H9 (cell line): ENCODE measurements at regions not wholly inside any gene's neighbourhood (a gene's known extent, or its start where the extent isn't known, plus 50 kb on each side); places are given as distances from the start of the nearest gene placed in this dataset.

Experiments
- DNase-seq: peaks from one replicate; pipeline ENCODE4 v3.0.0-alpha.2; 2017
- H2AFZ ChIP-seq: one replicate; pipeline ENCODE4 v1.6.1; 2013; ENCODE audit warnings: mild to moderate bottlenecking, low read length, control low read depth, moderate library complexity
- H2AK5ac ChIP-seq: 2 replicates; pipeline ENCODE4 v1.6.1; 2013; ENCODE audit warnings: low read length, control low read depth, mixed read lengths; ENCODE audit not compliant: insufficient read length
- H2BK120ac ChIP-seq: one replicate; pipeline ENCODE4 v1.6.1; 2013; ENCODE audit warnings: low read depth, mild to moderate bottlenecking, low read length, control low read depth, inconsistent platforms; ENCODE audit not compliant: poor library complexity, severe bottlenecking
- H2BK12ac ChIP-seq: 2 replicates; pipeline ENCODE4 v1.6.1; 2013; ENCODE audit warnings: low read length, control low read depth, mixed read lengths, low read depth; ENCODE audit not compliant: insufficient read length
- H2BK15ac ChIP-seq: 2 replicates; pipeline ENCODE4 v1.6.1; 2013; ENCODE audit warnings: low read depth, low read length, control low read depth
- H2BK20ac ChIP-seq: one replicate; pipeline ENCODE4 v1.6.1; 2013; ENCODE audit warnings: low read depth, mild to moderate bottlenecking, low read length, control low read depth, inconsistent platforms; ENCODE audit not compliant: poor library complexity, severe bottlenecking
- H2BK5ac ChIP-seq: 2 replicates; pipeline ENCODE4 v1.6.1; 2013; ENCODE audit warnings: low read length, control low read depth, mixed read lengths; ENCODE audit not compliant: insufficient read length
- H3K14ac ChIP-seq: 2 replicates; pipeline ENCODE4 v1.6.1; 2013; ENCODE audit warnings: low read length, control low read depth; ENCODE audit not compliant: insufficient read depth
- H3K18ac ChIP-seq: 2 replicates; pipeline ENCODE4 v1.6.1; 2013; ENCODE audit warnings: low read depth, mild to moderate bottlenecking, mixed read lengths, low read length, control low read depth; ENCODE audit not compliant: insufficient read length
- H3K23ac ChIP-seq: 2 replicates; pipeline ENCODE4 v1.6.1; 2013; ENCODE audit warnings: low read length, control low read depth, mixed read lengths, low read depth; ENCODE audit not compliant: insufficient read length
- H3K23me2 ChIP-seq: 2 replicates; pipeline ENCODE4 v1.6.1; 2013; ENCODE audit warnings: low read depth, mild to moderate bottlenecking, mixed read lengths, low read length, control low read depth; ENCODE audit not compliant: insufficient read length, poor library complexity, severe bottlenecking
- H3K27ac ChIP-seq: 2 replicates; pipeline ENCODE4 v1.5.1; 2013; ENCODE audit warnings: low read length, control low read depth, mixed read lengths, low read depth; ENCODE audit not compliant: insufficient read length
- H3K27me3 ChIP-seq: 2 replicates; pipeline ENCODE4 v1.6.1; 2013; ENCODE audit warnings: low read length, control low read depth, inconsistent platforms; ENCODE audit not compliant: insufficient read depth
- H3K4ac ChIP-seq: 2 replicates; pipeline ENCODE4 v1.6.1; 2013; ENCODE audit warnings: low read depth, mild to moderate bottlenecking, control low read depth, inconsistent platforms, low read length, moderate library complexity
- H3K4me1 ChIP-seq: 2 replicates; pipeline ENCODE4 v1.6.1; 2013; ENCODE audit warnings: low read length, control low read depth, inconsistent platforms; ENCODE audit not compliant: insufficient read depth
- H3K4me2 ChIP-seq: 2 replicates; pipeline ENCODE4 v1.6.1; 2013; ENCODE audit warnings: low read length, control low read depth, mixed read lengths; ENCODE audit not compliant: insufficient read length, insufficient read depth
- H3K56ac ChIP-seq: 2 replicates; pipeline ENCODE4 v1.6.1; 2013; ENCODE audit warnings: low read depth, mild to moderate bottlenecking, mixed read lengths, low read length, control low read depth; ENCODE audit not compliant: insufficient read length
- H3K79me1 ChIP-seq: 2 replicates; pipeline ENCODE4 v1.6.1; 2013; ENCODE audit warnings: low read depth, mild to moderate bottlenecking, moderate library complexity, low read length, control low read depth, inconsistent platforms; ENCODE audit not compliant: insufficient read depth, poor library complexity, severe bottlenecking
- H3K79me2 ChIP-seq: 2 replicates; pipeline ENCODE4 v1.6.1; 2013; ENCODE audit warnings: low read length, control low read depth, inconsistent platforms; ENCODE audit not compliant: insufficient read depth
- H3K9ac ChIP-seq: 2 replicates; pipeline ENCODE4 v1.6.1; 2013; ENCODE audit warnings: low read length, control low read depth, mixed read lengths; ENCODE audit not compliant: insufficient read length; ENCODE audit errors: extremely low read depth
- H3K9me3 ChIP-seq: one replicate; pipeline ENCODE4 v1.6.1; 2013; ENCODE audit warnings: low read depth, low read length, inconsistent platforms; ENCODE audit not compliant: control insufficient read depth
- H3T11ph ChIP-seq: one replicate; pipeline ENCODE4 v1.6.1; 2013; ENCODE audit warnings: mild to moderate bottlenecking, low read length, control low read depth, inconsistent platforms
- H4K20me1 ChIP-seq: one replicate; pipeline ENCODE4 v1.6.1; 2013; ENCODE audit not compliant: control insufficient read depth, insufficient read length, insufficient read depth
- H4K5ac ChIP-seq: 2 replicates; pipeline ENCODE4 v1.6.1; 2013; ENCODE audit warnings: low read depth, mild to moderate bottlenecking, mixed read lengths, low read length, control low read depth; ENCODE audit not compliant: insufficient read length
- H4K8ac ChIP-seq: replicated peaks from 2 replicates; pipeline ENCODE4 v1.6.1; 2013; ENCODE audit warnings: low read length, control low read depth, mixed read lengths, low read depth; ENCODE audit not compliant: insufficient read length
- H4K91ac ChIP-seq: 2 replicates; pipeline ENCODE4 v1.6.1; 2013; ENCODE audit warnings: low read depth, mild to moderate bottlenecking, moderate library complexity, mixed read lengths, low read length, control low read depth; ENCODE audit not compliant: insufficient read length
- H3K27ac Mint-ChIP-seq, 3 experiments: 2 replicates in 2 of 3; 3 replicates in 1 of 3; pipeline ENCODE4 v1.8.0; 2020 to 2021; ENCODE audit warnings: mixed read lengths in 3 of 3, mild to moderate bottlenecking in 1 of 3, moderate library complexity in 1 of 3
- H3K27me3 Mint-ChIP-seq: 2 replicates; pipeline ENCODE4 v1.8.0; 2021; ENCODE audit warnings: low read depth, mild to moderate bottlenecking, moderate library complexity, mixed read lengths
- H3K36me3 Mint-ChIP-seq, 3 experiments: 2 replicates in 2 of 3; 3 replicates in 1 of 3; pipeline ENCODE4 v1.8.0; 2020 to 2021; ENCODE audit warnings: low read depth in 3 of 3, mixed read lengths in 3 of 3; ENCODE audit not compliant: insufficient read depth in 1 of 3
- H3K4me1 Mint-ChIP-seq, 2 experiments: 2 replicates each; pipeline ENCODE4 v1.8.0; 2020; ENCODE audit warnings: mixed read lengths in 2 of 2
- H3K4me3 Mint-ChIP-seq, 2 experiments: 2 replicates in 1 of 2; 3 replicates in 1 of 2; pipeline ENCODE4 v1.8.0; 2020 to 2021; ENCODE audit warnings: mild to moderate bottlenecking in 2 of 2, mixed read lengths in 2 of 2, moderate library complexity in 1 of 2
- H3K9me3 Mint-ChIP-seq, 2 experiments: 2 replicates in 1 of 2; 3 replicates in 1 of 2; pipeline ENCODE4 v1.8.0; 2020; ENCODE audit warnings: mild to moderate bottlenecking in 2 of 2, mixed read lengths in 2 of 2, moderate library complexity in 1 of 2
- WGBS: extraction: QIAGEN DNeasy Blood & Tissue Kit; methylation state at CpG from one replicate; pipeline ENCODE4 v1.1.7; 2013; ENCODE audit warnings: missing lambda C conversion rate, low lambda C conversion rate, mixed read lengths; ENCODE audit not compliant: insufficient read length; ENCODE audit errors: extremely low coverage; 5-methylcytosine and 5-hydroxymethylcytosine counted together
- TF ChIP-seq, protein P1 (sequence below): fragments of 200-600 bp; sonication (generic); conservative IDR thresholded peaks from 3 replicates; pipeline ENCODE4 v1.8.0; 2021; ENCODE audit warnings: antibody characterized with exemption, mild to moderate bottlenecking

- Mint-ChIP-seq H3K27ac (no peak overlapping the region), H3K36me3 (no peaks in the 10 kb centered on the region), H3K27me3 (no peaks in the 10 kb centered on the region), H3K4me3 (no peak overlapping the region), H3K9me3 (no peaks in the 10 kb centered on the region), H3K4me1 (no peaks in the 10 kb centered on the region)
- Histone ChIP-seq H2AK5ac (no peak overlapping the region), H4K8ac (no peak overlapping the region), H3K4me2 (no peak overlapping the region), H2BK20ac (no peak overlapping the region), H3K23ac (no peak overlapping the region), H3K23me2 (no peaks in the 10 kb centered on the region), H3K27me3 (no peaks in the 10 kb centered on the region), H4K91ac (no peak overlapping the region), H3K9ac (no peak overlapping the region), H2AFZ (no peak overlapping the region), H3K9me3 (no peaks in the 10 kb centered on the region), H3T11ph (no peak overlapping the region), H4K20me1 (no peaks in the 10 kb centered on the region), H3K18ac (no peak overlapping the region), H2BK15ac (no peak overlapping the region), H4K5ac (no peak overlapping the region), H3K56ac (no peak overlapping the region), H3K79me1 (no peaks in the 10 kb centered on the region), H2BK12ac (no peak overlapping the region), H3K14ac (no peak overlapping the region), H3K79me2 (no peaks in the 10 kb centered on the region), H3K4me1 (no peaks in the 10 kb centered on the region), H2BK120ac (no peak overlapping the region), H2BK5ac (no peak overlapping the region), H3K4ac (no peak overlapping the region), H3K27ac (no peak overlapping the region)
- DNase-seq, result peak; percentile 49
- no CpG with 5 or more reads among the region's 2 CpGs for WGBS
- TF ChIP-seq, protein P1, sequence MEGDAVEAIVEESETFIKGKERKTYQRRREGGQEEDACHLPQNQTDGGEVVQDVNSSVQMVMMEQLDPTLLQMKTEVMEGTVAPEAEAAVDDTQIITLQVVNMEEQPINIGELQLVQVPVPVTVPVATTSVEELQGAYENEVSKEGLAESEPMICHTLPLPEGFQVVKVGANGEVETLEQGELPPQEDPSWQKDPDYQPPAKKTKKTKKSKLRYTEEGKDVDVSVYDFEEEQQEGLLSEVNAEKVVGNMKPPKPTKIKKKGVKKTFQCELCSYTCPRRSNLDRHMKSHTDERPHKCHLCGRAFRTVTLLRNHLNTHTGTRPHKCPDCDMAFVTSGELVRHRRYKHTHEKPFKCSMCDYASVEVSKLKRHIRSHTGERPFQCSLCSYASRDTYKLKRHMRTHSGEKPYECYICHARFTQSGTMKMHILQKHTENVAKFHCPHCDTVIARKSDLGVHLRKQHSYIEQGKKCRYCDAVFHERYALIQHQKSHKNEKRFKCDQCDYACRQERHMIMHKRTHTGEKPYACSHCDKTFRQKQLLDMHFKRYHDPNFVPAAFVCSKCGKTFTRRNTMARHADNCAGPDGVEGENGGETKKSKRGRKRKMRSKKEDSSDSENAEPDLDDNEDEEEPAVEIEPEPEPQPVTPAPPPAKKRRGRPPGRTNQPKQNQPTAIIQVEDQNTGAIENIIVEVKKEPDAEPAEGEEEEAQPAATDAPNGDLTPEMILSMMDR, result peak; percentile 51
Measured at GRCh38 chr2:81523344-81523743, 1218.8 kb upstream of the LRRTM1 start.
